ENCODE measurements at regions not wholly inside any gene's neighbourhood (a gene's known extent, or its start where the extent isn't known, plus 50 kb on each side); places are given as distances from the start of the nearest gene placed in this dataset.
"Not testable (repeated sequence)": the region's sequence is repeated elsewhere in the genome, so short reads cannot be mapped to it uniquely, and the experiment has no call there.

- DNase-seq (ENCODE audit: low read depth in 2 of 2) = peak; percentile 66 to 86
These were observed 59.8 kb upstream of the C5orf63 start for GRCh38 chr5:127133071-127133470.

GRCh38 chr5:127136908-127137307 is 63.6 kb upstream of the C5orf63 start:
- DNase-seq (ENCODE audit: low read depth in 2 of 2) = no peak

- DNase-seq (ENCODE audit: low read depth in 2 of 2) = no peak
These were observed 70.4 kb upstream of the C5orf63 start for GRCh38 chr5:127143722-127144121.

GRCh38 chr5:127153031-127153430 is 79.7 kb upstream of the C5orf63 start:
- no peak for DNase-seq (ENCODE audit: low read depth in 2 of 2)

- no peak for DNase-seq (ENCODE audit: low read depth in 2 of 2)
These were observed 80.2 kb upstream of the C5orf63 start for GRCh38 chr5:127153521-127153920.

- DNase-seq (ENCODE audit: low read depth in 2 of 2) = no peak
These were observed 90.4 kb upstream of the C5orf63 start for GRCh38 chr5:127163750-127164149.

- DNase-seq (ENCODE audit: low read depth in 2 of 2) = peak in 1 of 2 donors; percentile 2
These were observed 97.8 kb upstream of the C5orf63 start for GRCh38 chr5:127170918-127171600.

- DNase-seq (ENCODE audit: low read depth in 2 of 2) = no peak
These were observed 103.5 kb upstream of the C5orf63 start for GRCh38 chr5:127176769-127177168.

- DNase-seq (ENCODE audit: low read depth in 2 of 2) = not testable (repeated sequence)
These were observed 108.0 kb upstream of the MEGF10 start for GRCh38 chr5:127182631-127183030.

- DNase-seq (ENCODE audit: low read depth in 2 of 2) = no peak
These were observed 107.3 kb upstream of the MEGF10 start for GRCh38 chr5:127183332-127183731.

GRCh38 chr5:127184851-127185250 is 105.7 kb upstream of the MEGF10 start:
- DNase-seq (ENCODE audit: low read depth in 2 of 2) = no peak

- no peak for DNase-seq (ENCODE audit: low read depth in 2 of 2)
These were observed 103.9 kb upstream of the MEGF10 start for GRCh38 chr5:127186657-127187056.

- DNase-seq (ENCODE audit: low read depth in 2 of 2) = no peak
These were observed 102.9 kb upstream of the MEGF10 start for GRCh38 chr5:127187706-127188105.

- no peak for DNase-seq (ENCODE audit: low read depth in 2 of 2)
These were observed 98.4 kb upstream of the MEGF10 start for GRCh38 chr5:127192150-127192549.

GRCh38 chr5:127192836-127193338 is 97.7 kb upstream of the MEGF10 start:
- DNase-seq (ENCODE audit: low read depth in 2 of 2) = no peak

- peak in 1 of 2 donors; percentile 18 for DNase-seq (ENCODE audit: low read depth in 2 of 2)
These were observed 94.6 kb upstream of the MEGF10 start for GRCh38 chr5:127196042-127196441.

GRCh38 chr5:127197402-127198167 is 93.0 kb upstream of the MEGF10 start:
- not testable (repeated sequence) for DNase-seq (ENCODE audit: low read depth in 2 of 2)

GRCh38 chr5:127202738-127203137 is 87.9 kb upstream of the MEGF10 start:
- not testable (repeated sequence) for DNase-seq (ENCODE audit: low read depth in 2 of 2)

- DNase-seq (ENCODE audit: low read depth in 2 of 2) = peak in 1 of 2 donors; percentile 12
These were observed 86.8 kb upstream of the MEGF10 start for GRCh38 chr5:127203818-127204217.

- no peak for DNase-seq (ENCODE audit: low read depth in 2 of 2)
These were observed 85.4 kb upstream of the MEGF10 start for GRCh38 chr5:127205147-127205546.

GRCh38 chr5:127206320-127207113 is 84.1 kb upstream of the MEGF10 start:
- DNase-seq (ENCODE audit: low read depth in 2 of 2) = peak; percentile 73 to 96

GRCh38 chr5:127210042-127210441 is 80.6 kb upstream of the MEGF10 start:
- DNase-seq (ENCODE audit: low read depth in 2 of 2) = peak; percentile 28 to 31

All from dermis microvascular lymphatic vessel endothelial cell (primary cell).